Common myeloid progenitor, CD34-positive (primary cell): ENCODE measurements at regions not wholly inside any gene's neighbourhood (a gene's known extent, or its start where the extent isn't known, plus 50 kb on each side); places are given as distances from the start of the nearest gene placed in this dataset.
A peak's percentile ranks its signal among the peaks of the same experiment; 100 is the strongest.

Experiments used
- CTCF ChIA-PET: fragments of 350-600 bp; sonication (Branson Sonifier 250); formaldehyde crosslinking; loops from one replicate; lab custom pipeline; 2021; ENCODE audit warnings: antibody characterized with exemption; lab: Charles Lee
- POLR2A ChIA-PET: fragments of 350-600 bp; sonication (Branson Sonifier 250); formaldehyde crosslinking; loops from one replicate; lab custom pipeline; 2021; ENCODE audit warnings: antibody characterized with exemption; lab: Charles Lee
- DNase-seq, 3 donors: peaks; one replicate each; pipeline versions ENCODE4 v3.0.0 to v3.0.0-alpha.2; 2013
- H3K27ac ChIP-seq, 2 experiments: 1 replicate in 1 of 2; 2 replicates in 1 of 2; pipeline ENCODE4 v1.7.0; 2013; ENCODE audit warnings: inconsistent platforms in 2 of 2, low read length in 2 of 2, mild to moderate bottlenecking in 2 of 2, low read depth in 1 of 2, moderate library complexity in 1 of 2; ENCODE audit not compliant: severe bottlenecking in 2 of 2, insufficient read depth in 1 of 2, poor library complexity in 1 of 2
- H3K27me3 ChIP-seq, 5 experiments: replicated peaks in 2 of 5; 1 replicate in 3 of 5; 2 replicates in 2 of 5; pipeline versions ENCODE4 v1.6.1 to v1.7.0; 2013; ENCODE audit warnings: low read length in 4 of 5, mild to moderate bottlenecking in 2 of 5, moderate library complexity in 2 of 5, inconsistent platforms in 1 of 5; ENCODE audit not compliant: insufficient read depth in 5 of 5, control insufficient read depth in 4 of 5
- H3K36me3 ChIP-seq, 4 experiments: 1 replicate in 2 of 4; 2 replicates in 2 of 4; pipeline versions ENCODE4 v1.6.1 to v1.7.0; 2013; ENCODE audit warnings: low read length in 3 of 4, control low read depth in 1 of 4, mild to moderate bottlenecking in 1 of 4; ENCODE audit not compliant: control insufficient read depth in 4 of 4, insufficient read depth in 4 of 4
- H3K4me1 ChIP-seq, 4 experiments: 1 replicate in 3 of 4; 2 replicates in 1 of 4; pipeline versions ENCODE4 v1.6.1 to v1.7.1; 2013; ENCODE audit warnings: low read length in 3 of 4, mild to moderate bottlenecking in 3 of 4, control low read depth in 1 of 4, inconsistent platforms in 1 of 4, moderate library complexity in 1 of 4; ENCODE audit not compliant: control insufficient read depth in 4 of 4, insufficient read depth in 4 of 4; ENCODE audit errors: control extremely low read depth in 1 of 4
- H3K4me3 ChIP-seq, 7 experiments: 1 replicate in 4 of 7; 2 replicates in 3 of 7; pipeline versions ENCODE4 v1.5.1 to v1.7.0; 2013; ENCODE audit warnings: mild to moderate bottlenecking in 7 of 7, low read length in 6 of 7, moderate library complexity in 6 of 7, inconsistent platforms in 2 of 7, low read depth in 2 of 7, control low read depth in 1 of 7; ENCODE audit not compliant: insufficient read depth in 4 of 7, control insufficient read depth in 1 of 7; ENCODE audit errors: extremely low read depth in 1 of 7
- H3K9me3 ChIP-seq, 5 experiments: 1 replicate in 4 of 5; 2 replicates in 1 of 5; pipeline versions ENCODE4 v1.6.1 to v1.7.1; 2013; ENCODE audit warnings: low read length in 4 of 5, mild to moderate bottlenecking in 2 of 5, inconsistent platforms in 1 of 5, low read depth in 1 of 5, moderate library complexity in 1 of 5; ENCODE audit not compliant: control insufficient read depth in 4 of 5, insufficient read depth in 2 of 5; ENCODE audit errors: control extremely low read depth in 1 of 5
- WGBS: methylation state at CpG from one replicate; pipeline ENCODE4 v1.1.5; 2013; ENCODE audit not compliant: insufficient coverage; 5-methylcytosine and 5-hydroxymethylcytosine counted together

DNA sequence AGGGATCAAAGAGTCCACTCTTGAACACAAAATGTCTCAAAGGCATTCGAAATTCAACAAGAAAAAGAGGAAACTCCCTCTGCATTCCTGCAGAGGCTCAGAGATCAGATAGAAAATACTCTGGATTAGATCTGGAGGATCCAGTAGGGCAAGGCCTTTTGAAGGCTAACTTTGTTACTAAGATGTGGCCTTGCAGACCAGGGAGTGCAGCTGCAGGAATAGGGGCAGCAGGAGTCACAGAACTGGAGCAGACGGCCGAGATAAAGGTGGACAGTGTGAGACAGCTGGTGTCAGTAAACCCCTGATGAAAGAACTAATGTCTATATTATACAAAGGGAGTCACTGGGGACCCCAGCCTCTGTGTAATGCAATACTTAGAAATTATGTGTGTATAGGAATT lies 84.5 kb upstream of the PLSCR4 start:
- CTCF ChIA-PET, result no interaction called here
- no peak overlapping the region for H3K4me3 ChIP-seq
- 100% methylated on average over 2 of the region's 3 CpGs for WGBS
- H3K27ac ChIP-seq, result no peak overlapping the region
- no peaks in the 10 kb centered on the region for H3K27me3 ChIP-seq
- no peak for DNase-seq
- no peaks in the 10 kb centered on the region for H3K4me1 ChIP-seq
- no peaks in the 10 kb centered on the region for H3K36me3 ChIP-seq
- no peaks in the 10 kb centered on the region for H3K9me3 ChIP-seq
- POLR2A ChIA-PET, result no interaction called here

DNA sequence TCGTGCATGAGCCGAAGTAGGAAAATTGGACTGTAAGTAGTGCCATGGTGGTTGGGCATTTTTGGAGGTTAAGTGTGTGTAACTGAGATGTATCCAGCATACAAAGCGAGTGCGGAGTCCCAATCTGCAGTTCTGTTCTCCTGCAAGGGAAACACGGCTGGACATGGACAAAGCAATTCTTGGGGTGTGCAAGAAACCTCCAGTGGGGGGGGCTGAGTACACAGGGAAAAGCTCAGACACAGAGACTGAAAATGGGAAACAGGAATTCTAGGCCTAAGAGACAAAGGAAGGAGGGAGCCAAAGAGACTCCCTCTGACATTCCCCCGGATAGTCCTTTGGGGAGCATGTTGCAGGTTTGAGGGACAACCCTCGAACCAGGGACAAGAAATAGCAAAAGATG lies 83.2 kb upstream of the PLSCR4 start:
- Histone ChIP-seq H3K27ac (no peak overlapping the region), H3K4me1 (no peaks in the 10 kb centered on the region), H3K36me3 (no peaks in the 10 kb centered on the region), H3K9me3 (no peaks in the 10 kb centered on the region), H3K4me3 (no peak overlapping the region), H3K27me3 (no peaks in the 10 kb centered on the region)
- 93% methylated on average over 7 of the region's 7 CpGs for WGBS
- CTCF ChIA-PET, result interaction anchor here (1.1 to 1.2 kb wide), 2 partner anchors 92 to 243 kb away, joined by 3 read pairs; no protein-coding TSS in a partner anchor
- DNase-seq, result no peak
- POLR2A ChIA-PET, result no interaction called here

DNA sequence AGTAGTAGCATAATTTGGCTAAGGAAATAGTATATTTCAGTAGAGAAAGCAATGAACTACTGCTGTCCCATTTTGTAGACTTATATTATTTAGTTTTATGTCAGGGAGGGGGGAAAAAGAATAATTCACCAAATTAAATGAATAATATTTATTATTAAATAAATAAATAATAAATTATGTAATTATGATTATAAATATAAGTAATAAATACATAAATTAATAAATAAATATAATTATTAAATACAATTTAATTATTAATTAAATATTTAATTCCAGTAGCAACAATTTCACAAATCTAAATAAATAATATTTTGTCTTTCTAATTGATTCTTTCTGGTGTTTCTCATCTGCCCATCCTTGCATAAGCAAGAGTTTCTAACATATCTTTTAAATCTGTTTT lies 81.1 kb upstream of the PLSCR4 start:
- POLR2A ChIA-PET, result no interaction called here
- Histone ChIP-seq H3K9me3 (no peaks in the 10 kb centered on the region), H3K4me1 (peaks cover 0 to 1% (median 0%) of the 10 kb centered on the region in 4 experiments), H3K27ac (no peak overlapping the region), H3K36me3 (no peaks in the 10 kb centered on the region), H3K27me3 (no peaks in the 10 kb centered on the region), H3K4me3 (no peak overlapping the region)
- no peak for DNase-seq
- CTCF ChIA-PET, result no interaction called here

DNA sequence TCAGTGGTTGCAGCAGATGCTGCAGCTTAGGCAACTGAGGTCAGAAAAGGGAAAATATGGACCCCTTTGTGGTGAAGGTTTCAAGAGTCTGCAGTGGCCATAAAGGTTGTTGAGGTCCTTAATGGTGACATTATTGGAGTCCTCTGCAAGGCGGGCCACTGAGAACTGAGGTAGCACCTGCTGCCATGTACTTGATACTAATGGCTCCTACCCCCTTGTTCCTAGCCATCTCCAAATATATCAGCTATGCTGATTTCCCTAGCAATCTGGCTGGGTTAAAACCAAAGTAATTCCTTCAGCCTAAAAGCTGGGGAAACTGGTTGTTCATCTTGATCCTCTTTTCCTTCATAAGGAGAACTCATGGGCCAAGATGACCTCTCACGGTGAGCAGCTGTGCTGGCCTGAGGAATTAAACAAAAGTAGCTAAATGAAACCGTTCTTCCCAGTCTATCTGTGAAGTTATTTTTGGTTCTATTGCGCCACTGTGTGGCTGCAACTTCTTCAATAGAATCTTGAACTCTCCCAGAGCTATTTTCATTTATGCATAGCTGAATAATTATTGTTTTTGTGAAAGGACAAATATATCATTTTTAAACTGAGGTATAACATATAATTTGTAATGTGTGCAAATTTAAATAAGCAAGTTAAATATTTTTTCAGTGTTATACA lies 76.1 kb upstream of the PLSCR4 start:
- peaks cover 0 to 2% (median 0%) of the 10 kb centered on the region in 5 experiments for H3K9me3 ChIP-seq
- no peaks in the 10 kb centered on the region for H3K36me3 ChIP-seq
- POLR2A ChIA-PET, result interaction anchor here (0.6 kb wide), 1 partner anchor 114 kb away, joined by 3 read pairs; no protein-coding TSS in a partner anchor
- no peaks in the 10 kb centered on the region for H3K27me3 ChIP-seq
- CTCF ChIA-PET, result interaction anchor here (0.7 to 2.7 kb wide), 30 partner anchors 10 to 266 kb away, joined by 3 to 47 read pairs (median 4); partner anchors contain the start of gene PLOD2
- H3K4me1 ChIP-seq, result peaks cover 0 to 2% (median 0%) of the 10 kb centered on the region in 4 experiments
- no peak overlapping the region for H3K27ac ChIP-seq
- peak; percentile 47 to 67 (median 51) for DNase-seq
- H3K4me3 ChIP-seq, result peak overlapping the region in 1 of 7 experiments; percentile 45
- WGBS, result 33% methylated on average over 3 of the region's 4 CpGs

DNA sequence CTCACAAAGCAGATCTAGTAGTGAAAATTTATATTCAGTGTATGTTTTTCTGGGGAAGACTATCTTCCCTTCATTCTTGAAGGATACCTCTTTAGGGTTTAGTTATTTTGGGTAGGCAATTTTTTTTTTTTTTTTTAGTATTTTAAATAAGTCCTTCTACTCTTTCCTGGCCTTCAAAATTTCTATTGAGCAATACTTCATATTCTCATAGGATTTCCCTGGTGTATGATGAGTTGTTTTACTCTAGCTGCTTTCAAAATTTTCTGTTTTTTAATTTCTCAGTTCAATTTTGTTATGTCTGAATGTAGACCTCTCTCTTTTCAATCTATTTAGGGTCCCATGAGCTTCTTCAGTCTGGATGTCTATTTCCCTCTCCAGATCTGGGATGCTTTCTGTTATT lies 74.3 kb upstream of the PLSCR4 start:
- POLR2A ChIA-PET, result no interaction called here

DNA sequence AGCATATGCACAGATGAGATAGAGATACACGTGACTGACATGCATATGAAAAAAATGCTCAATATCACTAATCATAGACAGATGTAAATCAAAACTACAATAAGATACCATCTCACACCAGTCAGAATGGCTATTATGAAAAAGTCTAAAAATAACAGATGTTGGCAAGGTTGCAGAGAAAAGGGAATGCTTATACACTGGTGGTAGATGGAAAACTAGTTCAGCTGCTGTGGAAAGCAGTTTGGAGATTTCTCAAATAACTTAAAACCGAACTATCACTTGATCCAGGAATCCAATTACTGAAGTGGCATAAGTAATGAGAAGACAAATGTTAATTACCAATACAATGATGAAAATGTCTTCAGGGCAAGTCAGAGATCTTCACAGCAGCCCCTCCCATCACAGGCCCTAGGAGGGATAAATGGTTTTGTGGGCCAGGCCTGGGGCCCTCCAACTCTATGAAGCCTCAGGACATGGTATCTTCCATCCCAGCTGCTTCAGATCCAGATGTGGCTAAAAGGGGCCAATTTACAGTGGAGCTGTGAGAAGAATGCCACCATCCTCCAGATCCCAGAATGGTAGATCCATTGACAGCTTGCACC lies 71.4 kb upstream of the PLSCR4 start:
- no peak for DNase-seq
- CTCF ChIA-PET, result no interaction called here
- Histone ChIP-seq H3K27me3 (no peaks in the 10 kb centered on the region), H3K9me3 (peaks cover 0 to 2% (median 0%) of the 10 kb centered on the region in 5 experiments), H3K36me3 (no peaks in the 10 kb centered on the region), H3K4me1 (peaks cover 0 to 2% (median 0%) of the 10 kb centered on the region in 4 experiments), H3K4me3 (no peak overlapping the region), H3K27ac (no peak overlapping the region)
- no CpG with 5 or more reads among the region's 2 CpGs for WGBS
- POLR2A ChIA-PET, result no interaction called here

More for the DNA sequence above, 74.3 kb upstream of the PLSCR4 start:
- peaks cover 0 to 2% (median 0%) of the 10 kb centered on the region in 5 experiments for H3K9me3 ChIP-seq
- no peak overlapping the region for H3K27ac ChIP-seq
- DNase-seq, result no peak
- no peaks in the 10 kb centered on the region for H3K36me3 ChIP-seq
- H3K4me1 ChIP-seq, result peaks cover 0 to 2% (median 0%) of the 10 kb centered on the region in 4 experiments
- no peak overlapping the region for H3K4me3 ChIP-seq
- no peaks in the 10 kb centered on the region for H3K27me3 ChIP-seq
- CTCF ChIA-PET, result interaction anchor here (0.6 to 2.7 kb wide), 4 partner anchors 48 to 259 kb away, joined by 3 to 47 read pairs (median 4); no protein-coding TSS in a partner anchor

DNA sequence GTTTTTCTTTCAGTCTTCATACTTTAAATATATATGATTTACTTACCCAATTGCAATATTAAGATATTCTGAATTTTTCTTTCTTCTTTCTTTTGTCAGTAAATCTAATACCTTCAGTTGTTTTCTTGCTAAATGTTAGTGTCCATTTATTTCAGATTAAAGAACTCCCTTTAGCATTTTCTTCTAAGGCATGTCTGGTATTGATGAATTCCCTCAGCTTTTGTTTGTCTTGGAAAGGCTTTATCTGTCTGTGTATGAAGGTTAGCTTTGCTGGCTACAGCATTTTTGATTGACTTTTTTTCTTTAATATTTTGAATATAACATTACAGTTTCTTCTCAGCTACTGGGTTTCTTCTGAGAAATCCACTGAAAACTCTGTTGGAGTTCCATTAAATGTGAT lies 64.0 kb upstream of the PLSCR4 start:
- POLR2A ChIA-PET, result no interaction called here
- H3K4me1 ChIP-seq, result no peaks in the 10 kb centered on the region
- no peak for DNase-seq
- H3K27me3 ChIP-seq, result no peaks in the 10 kb centered on the region
- CTCF ChIA-PET, result interaction anchor here (1.9 kb wide), 1 partner anchor 12 kb away, joined by 8 read pairs; no protein-coding TSS in a partner anchor
- H3K4me3 ChIP-seq, result no peak overlapping the region
- peaks cover 0 to 3% (median 0%) of the 10 kb centered on the region in 5 experiments for H3K9me3 ChIP-seq
- H3K27ac ChIP-seq, result no peak overlapping the region
- H3K36me3 ChIP-seq, result no peaks in the 10 kb centered on the region
